Nephron progenitor cell (in vitro differentiated cells): ENCODE measurements at regions not wholly inside any gene's neighbourhood (a gene's known extent, or its start where the extent isn't known, plus 50 kb on each side); places are given as distances from the start of the nearest gene placed in this dataset.

Experiments used
- DNase-seq: peaks from one replicate; pipeline ENCODE4 v3.0.0; 2021
- H3K27ac Mint-ChIP-seq: 2 replicates; pipeline ENCODE4 v1.8.0; 2021; ENCODE audit warnings: mild to moderate bottlenecking, moderate library complexity, mixed read lengths
- H3K27me3 Mint-ChIP-seq: 2 replicates; pipeline ENCODE4 v1.8.0; 2021; ENCODE audit warnings: mild to moderate bottlenecking, low read depth, mixed read lengths; ENCODE audit not compliant: poor library complexity
- H3K36me3 Mint-ChIP-seq: 2 replicates; pipeline ENCODE4 v1.8.0; 2021; ENCODE audit warnings: low read depth, mixed read lengths
- H3K4me1 Mint-ChIP-seq: 2 replicates; pipeline ENCODE4 v1.8.0; 2021; ENCODE audit warnings: mixed read lengths
- H3K4me3 Mint-ChIP-seq: 2 replicates; pipeline ENCODE4 v1.8.0; 2021; ENCODE audit warnings: mild to moderate bottlenecking, moderate library complexity, mixed read lengths
- H3K9me3 Mint-ChIP-seq: 2 replicates; pipeline ENCODE4 v1.8.0; 2021; ENCODE audit warnings: mild to moderate bottlenecking, moderate library complexity, mixed read lengths
- CTCF ChIP-seq: fragments of 200-600 bp; sonication (generic); IDR thresholded peaks from 2 replicates; pipeline ENCODE4 v1.5.0; 2021; ENCODE audit warnings: antibody characterized with exemption

- Mint-ChIP-seq H3K9me3 (peaks cover under 1% of the 10 kb centered on the region), H3K4me1 (no peaks in the 10 kb centered on the region), H3K4me3 (no peak overlapping the region), H3K36me3 (no peaks in the 10 kb centered on the region), H3K27me3 (peaks cover 3% of the 10 kb centered on the region), H3K27ac (no peak overlapping the region)
- no peak for DNase-seq
- no peak for TF ChIP-seq CTCF
Observed at GRCh38 chr5:164498438-164498837, 993.0 kb downstream of the MAT2B start.

GRCh38 chr5:164500856-164501255, 995.4 kb downstream of the MAT2B start:
- no peak for TF ChIP-seq CTCF
- H3K27ac Mint-ChIP-seq = no peak overlapping the region
- H3K4me3 Mint-ChIP-seq = no peak overlapping the region
- peaks cover 8% of the 10 kb centered on the region for H3K4me1 Mint-ChIP-seq
- DNase-seq = no peak
- H3K36me3 Mint-ChIP-seq = no peaks in the 10 kb centered on the region
- H3K27me3 Mint-ChIP-seq = no peaks in the 10 kb centered on the region
- no peaks in the 10 kb centered on the region for H3K9me3 Mint-ChIP-seq

- peaks cover 8% of the 10 kb centered on the region for H3K4me1 Mint-ChIP-seq
- no peak for DNase-seq
- no peak for TF ChIP-seq CTCF
- no peak overlapping the region for H3K27ac Mint-ChIP-seq
- H3K36me3 Mint-ChIP-seq = no peaks in the 10 kb centered on the region
- H3K27me3 Mint-ChIP-seq = no peaks in the 10 kb centered on the region
- H3K9me3 Mint-ChIP-seq = no peaks in the 10 kb centered on the region
- H3K4me3 Mint-ChIP-seq = no peak overlapping the region
Observed at GRCh38 chr5:164501344-164501743, 995.9 kb downstream of the MAT2B start.

GRCh38 chr5:164504141-164504772, 998.8 kb downstream of the MAT2B start:
- H3K4me3 Mint-ChIP-seq = no peak overlapping the region
- peaks cover 8% of the 10 kb centered on the region for H3K4me1 Mint-ChIP-seq
- DNase-seq = peak; percentile 46
- no peaks in the 10 kb centered on the region for H3K36me3 Mint-ChIP-seq
- peak; percentile 76 for TF ChIP-seq CTCF
- H3K27ac Mint-ChIP-seq = no peak overlapping the region
- no peaks in the 10 kb centered on the region for H3K9me3 Mint-ChIP-seq
- no peaks in the 10 kb centered on the region for H3K27me3 Mint-ChIP-seq

DNA sequence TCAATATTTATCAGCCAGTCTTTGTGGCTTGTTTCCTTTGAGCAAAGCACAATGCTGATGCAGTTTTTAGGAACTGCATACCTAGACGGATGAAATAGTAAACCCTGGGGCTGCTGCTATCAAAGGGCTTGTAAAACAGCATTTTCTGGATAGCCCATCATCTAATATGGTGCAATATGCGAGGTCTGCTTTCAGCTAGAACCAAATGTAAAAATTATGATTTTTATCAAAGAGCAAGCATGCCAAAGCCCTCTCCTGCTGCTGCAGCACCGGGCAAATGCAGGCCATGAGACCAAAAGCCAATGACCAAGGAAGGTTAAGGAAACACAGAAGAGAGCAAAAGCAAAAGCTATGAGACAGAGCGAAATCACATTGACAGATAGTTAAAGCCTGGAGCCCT, 1000.4 kb downstream of the MAT2B start:
- Mint-ChIP-seq H3K27me3 (no peaks in the 10 kb centered on the region), H3K36me3 (no peaks in the 10 kb centered on the region), H3K9me3 (no peaks in the 10 kb centered on the region), H3K4me3 (no peak overlapping the region), H3K4me1 (peaks cover 8% of the 10 kb centered on the region), H3K27ac (no peak overlapping the region)
- DNase-seq = no peak
- TF ChIP-seq CTCF = no peak

DNA sequence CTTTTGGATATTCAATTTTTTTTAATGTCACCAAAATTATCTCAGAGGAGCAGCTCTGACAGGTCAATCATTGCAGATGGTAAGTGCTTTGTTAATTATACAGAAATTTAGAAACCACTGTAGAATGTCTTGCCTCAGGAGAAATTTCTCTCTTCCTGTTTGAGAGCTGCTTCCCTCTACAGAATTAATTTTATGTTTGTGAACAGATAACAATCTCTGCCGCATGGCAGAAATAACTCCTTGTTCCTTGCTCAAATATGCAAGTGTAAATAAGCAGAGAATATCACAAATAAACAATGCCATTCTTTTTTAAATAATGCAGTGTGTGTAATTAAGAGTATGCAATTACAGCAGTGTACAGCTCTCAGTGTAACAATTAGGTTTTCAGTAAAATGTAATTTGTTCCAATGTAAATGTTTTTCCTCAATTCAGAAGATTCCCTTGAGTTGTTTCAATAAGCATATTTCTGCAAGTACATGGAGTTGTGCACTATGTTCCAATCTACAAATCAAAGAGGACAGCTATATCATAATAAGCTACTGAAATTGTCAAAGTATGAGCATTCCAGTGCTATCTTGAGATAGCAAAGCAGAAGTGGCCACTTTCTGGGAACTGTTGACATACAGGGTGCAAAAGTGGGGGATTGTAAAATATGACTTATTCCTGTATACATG, 1012.8 kb downstream of the MAT2B start:
- Mint-ChIP-seq H3K4me1 (peaks cover 5% of the 10 kb centered on the region), H3K27me3 (no peaks in the 10 kb centered on the region), H3K9me3 (peaks cover 10% of the 10 kb centered on the region), H3K27ac (peak overlapping the region; percentile 84), H3K36me3 (no peaks in the 10 kb centered on the region), H3K4me3 (no peak overlapping the region)
- DNase-seq = no peak
- no peak for TF ChIP-seq CTCF
